ENCODE measurements at regions not wholly inside any gene's neighbourhood (a gene's known extent, or its start where the extent isn't known, plus 50 kb on each side); places are given as distances from the start of the nearest gene placed in this dataset.

GRCh38 chr2:147491506-147491905, 353.3 kb upstream of the ACVR2A start:
- H3K23me2 ChIP-seq (ENCODE audit: insufficient read length, low read depth, low read length, poor library complexity, severe bottlenecking), result no peaks in the 10 kb centered on the region
- no peak overlapping the region for H4K8ac ChIP-seq (replicated peaks; ENCODE audit: insufficient read length, low read depth, low read length)

More at GRCh38 chr2:147491506-147491905, 353.3 kb upstream of the ACVR2A start:
- peaks cover 5% of the 10 kb centered on the region; the same call in 1 of the 2 replicates for H3K4me1 ChIP-seq (ENCODE audit: insufficient read depth, low read length)
- TF ChIP-seq CTCF (conservative IDR thresholded peaks at IDR 0.05), result no peak
- H3K23ac ChIP-seq (ENCODE audit: insufficient read length, low read depth, low read length), result no peak overlapping the region
- Mint-ChIP-seq H3K4me3 (no peak overlapping the region), H3K36me3 (ENCODE audit: insufficient read depth in 1 of 3, low read depth in 3 of 3) (no peaks in the 10 kb centered on the region), H3K4me1 (peaks cover 19 to 21% of the 10 kb centered on the region in 2 experiments), H3K27ac (no peak overlapping the region), H3K27me3 (ENCODE audit: low read depth) (no peaks in the 10 kb centered on the region), H3K9me3 (no peaks in the 10 kb centered on the region)
- no peak overlapping the region for H3K27ac ChIP-seq (ENCODE audit: insufficient read length, low read depth, low read length)
- DNase-seq, result no peak
- H2BK5ac ChIP-seq (ENCODE audit: insufficient read length, low read length), result no peak overlapping the region
- H2BK20ac ChIP-seq (ENCODE audit: low read depth, low read length, poor library complexity, severe bottlenecking), result no peak overlapping the region
- no peak overlapping the region for H3K56ac ChIP-seq (ENCODE audit: insufficient read length, low read depth, low read length)
- H3K27me3 ChIP-seq (ENCODE audit: insufficient read depth, low read length), result no peaks in the 10 kb centered on the region
- no peak overlapping the region for H4K91ac ChIP-seq (ENCODE audit: insufficient read length, low read depth, low read length)
- no peaks in the 10 kb centered on the region for H3K79me2 ChIP-seq (ENCODE audit: insufficient read depth, low read length)
- no CpG with 5 or more reads among the region's 2 CpGs for WGBS (ENCODE audit: extremely low coverage, insufficient read length, low lambda C conversion rate)
- H2BK12ac ChIP-seq (ENCODE audit: insufficient read length, low read depth, low read length), result no peak overlapping the region
- no peak overlapping the region for H3K4me2 ChIP-seq (ENCODE audit: insufficient read depth, insufficient read length, low read length)
- no peak overlapping the region for H2AK5ac ChIP-seq (ENCODE audit: insufficient read length, low read length)
- H3K9ac ChIP-seq (ENCODE audit: extremely low read depth, insufficient read length, low read length), result no peak overlapping the region
- no peak overlapping the region for H3K14ac ChIP-seq (ENCODE audit: insufficient read depth, low read length)
- no peak overlapping the region for H2AFZ ChIP-seq (ENCODE audit: low read length)
- H4K20me1 ChIP-seq (ENCODE audit: control insufficient read depth, insufficient read depth, insufficient read length), result no peaks in the 10 kb centered on the region
- H3K4ac ChIP-seq (ENCODE audit: low read depth, low read length), result no peak overlapping the region
- no peak overlapping the region for H2BK120ac ChIP-seq (ENCODE audit: low read depth, low read length, poor library complexity, severe bottlenecking)
- no peak overlapping the region for H4K5ac ChIP-seq (ENCODE audit: insufficient read length, low read depth, low read length)
- no peak overlapping the region for H3K18ac ChIP-seq (ENCODE audit: insufficient read length, low read depth, low read length)
- H3K79me1 ChIP-seq (ENCODE audit: insufficient read depth, low read depth, low read length, poor library complexity, severe bottlenecking), result no peaks in the 10 kb centered on the region
- H2BK15ac ChIP-seq (ENCODE audit: low read depth, low read length), result no peak overlapping the region
- no peaks in the 10 kb centered on the region for H3K9me3 ChIP-seq (ENCODE audit: control insufficient read depth, low read depth, low read length)
- H3T11ph ChIP-seq (ENCODE audit: low read length), result no peak overlapping the region
